ENCODE measurements at regions not wholly inside any gene's neighbourhood (a gene's known extent, or its start where the extent isn't known, plus 50 kb on each side); places are given as distances from the start of the nearest gene placed in this dataset.

GRCh38 chr16:6195966-6196365 lies 1098.4 kb upstream of the EEF2KMT start:
- Histone ChIP-seq H3K18ac (ENCODE audit: low read length) (no peak overlapping the region), H3K79me2 (ENCODE audit: control insufficient read depth, insufficient read depth, low read length, poor library complexity) (no peaks in the 10 kb centered on the region), H3K4me1 (ENCODE audit: control insufficient read depth in 1 of 2, insufficient read depth in 2 of 2, low read length in 2 of 2) (no peaks in the 10 kb centered on the region), H3K27ac (ENCODE audit: low read depth, low read length) (no peak overlapping the region), H4K8ac (ENCODE audit: low read depth, low read length) (no peak overlapping the region), H3K4me3 (ENCODE audit: low read depth, low read length) (no peak overlapping the region), H3K27me3 (ENCODE audit: insufficient read depth, low read length) (no peaks in the 10 kb centered on the region), H4K12ac (ENCODE audit: low read depth, low read length) (no peak overlapping the region), H3K23ac (ENCODE audit: low read length) (no peak overlapping the region), H2BK120ac (ENCODE audit: insufficient read depth, low read length, poor library complexity) (no peak overlapping the region), H3K9me3 (ENCODE audit: insufficient read depth, low read depth, low read length) (no peaks in the 10 kb centered on the region), H3K14ac (ENCODE audit: low read length) (no peak overlapping the region), H3K4ac (ENCODE audit: low read depth, low read length) (no peak overlapping the region), H3K79me1 (ENCODE audit: low read length) (no peaks in the 10 kb centered on the region), H2BK12ac (ENCODE audit: low read length) (no peak overlapping the region), H2AK5ac (ENCODE audit: low read length) (no peak overlapping the region), H2BK5ac (ENCODE audit: low read depth, low read length, poor library complexity) (no peak overlapping the region), H3K9ac (ENCODE audit: low read length) (no peak overlapping the region), H3K4me2 (ENCODE audit: low read length) (no peak overlapping the region), H3K36me3 (ENCODE audit: control insufficient read depth in 1 of 2, insufficient read depth in 2 of 2, low read length in 2 of 2) (no peaks in the 10 kb centered on the region), H4K91ac (ENCODE audit: low read depth, low read length) (no peak overlapping the region), H2AFZ (ENCODE audit: insufficient read depth, low read length, poor library complexity) (no peak overlapping the region)
- no CpG with 5 or more reads among the region's 2 CpGs for WGBS (ENCODE audit: extremely low coverage, insufficient coverage, insufficient read length)
- no peak for DNase-seq

DNA sequence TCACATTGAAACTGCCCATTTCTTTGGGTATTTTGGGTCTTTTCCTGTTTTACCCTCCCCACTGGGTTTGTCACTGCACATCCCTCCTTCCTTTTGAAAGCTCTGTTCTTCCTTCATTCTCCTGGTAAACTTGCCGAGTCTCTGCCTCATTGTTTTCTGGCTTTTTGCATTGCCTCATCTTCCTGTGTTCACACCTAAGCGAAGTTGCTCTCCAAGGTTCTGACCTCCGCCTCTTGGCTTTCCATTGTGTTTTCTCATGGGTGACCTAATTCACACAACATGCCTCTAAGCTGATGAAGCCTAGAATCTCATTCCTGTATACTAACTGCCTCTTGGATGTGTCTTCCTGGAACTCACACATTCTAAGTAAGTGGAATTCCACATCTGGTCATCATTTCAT lies 1096.1 kb upstream of the EEF2KMT start:
- no peak overlapping the region for H2BK5ac ChIP-seq (ENCODE audit: low read depth, low read length, poor library complexity)
- no CpG with 5 or more reads among the region's 3 CpGs for WGBS (ENCODE audit: extremely low coverage, insufficient coverage, insufficient read length)
- H3K18ac ChIP-seq (ENCODE audit: low read length) = no peak overlapping the region
- H3K4me2 ChIP-seq (ENCODE audit: low read length) = no peak overlapping the region
- H2BK120ac ChIP-seq (ENCODE audit: insufficient read depth, low read length, poor library complexity) = no peak overlapping the region
- no peaks in the 10 kb centered on the region for H3K79me1 ChIP-seq (ENCODE audit: low read length)
- no peak overlapping the region for H4K12ac ChIP-seq (ENCODE audit: low read depth, low read length)
- no peak overlapping the region for H2AK5ac ChIP-seq (ENCODE audit: low read length)
- H2AFZ ChIP-seq (ENCODE audit: insufficient read depth, low read length, poor library complexity) = no peak overlapping the region
- H3K23ac ChIP-seq (ENCODE audit: low read length) = no peak overlapping the region
- no peak overlapping the region for H3K9ac ChIP-seq (ENCODE audit: low read length)
- no peaks in the 10 kb centered on the region for H3K9me3 ChIP-seq (ENCODE audit: insufficient read depth, low read depth, low read length)
- no peak overlapping the region for H3K27ac ChIP-seq (ENCODE audit: low read depth, low read length)
- DNase-seq = peak in 1 of 2 donors; percentile 32
- H3K27me3 ChIP-seq (ENCODE audit: insufficient read depth, low read length) = no peaks in the 10 kb centered on the region
- no peak overlapping the region for H2BK12ac ChIP-seq (ENCODE audit: low read length)
- H3K14ac ChIP-seq (ENCODE audit: low read length) = no peak overlapping the region
- H3K79me2 ChIP-seq (ENCODE audit: control insufficient read depth, insufficient read depth, low read length, poor library complexity) = no peaks in the 10 kb centered on the region
- no peaks in the 10 kb centered on the region for H3K4me1 ChIP-seq (ENCODE audit: control insufficient read depth in 1 of 2, insufficient read depth in 2 of 2, low read length in 2 of 2)
- no peak overlapping the region for H3K4ac ChIP-seq (ENCODE audit: low read depth, low read length)
- H3K36me3 ChIP-seq (ENCODE audit: control insufficient read depth in 1 of 2, insufficient read depth in 2 of 2, low read length in 2 of 2) = no peaks in the 10 kb centered on the region
- no peak overlapping the region for H4K8ac ChIP-seq (ENCODE audit: low read depth, low read length)
- H4K91ac ChIP-seq (ENCODE audit: low read depth, low read length) = no peak overlapping the region
- no peak overlapping the region for H3K4me3 ChIP-seq (ENCODE audit: low read depth, low read length)

DNA sequence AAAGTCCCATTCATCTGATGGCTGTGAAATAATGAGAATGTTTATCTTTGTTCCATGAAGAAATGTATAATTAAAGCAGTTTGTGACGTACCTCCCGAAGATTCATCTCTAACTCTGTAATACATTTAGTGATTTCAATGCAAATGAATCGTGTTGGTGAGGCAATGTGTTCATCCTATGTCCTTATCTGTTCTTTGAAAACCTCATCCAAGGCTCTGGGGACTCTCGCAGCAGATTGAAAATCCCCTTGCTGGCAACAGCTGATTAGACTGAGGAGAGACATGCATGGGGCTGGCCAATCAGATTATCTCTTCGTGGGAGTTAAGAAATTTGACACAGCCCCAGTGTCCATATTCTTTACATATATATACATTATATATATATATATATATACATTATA lies 1095.4 kb upstream of the EEF2KMT start:
- WGBS (ENCODE audit: extremely low coverage, insufficient coverage, insufficient read length) = no CpG with 5 or more reads among the region's 5 CpGs
- H4K8ac ChIP-seq (ENCODE audit: low read depth, low read length) = no peak overlapping the region

GRCh38 chr16:6192532-6192931 lies 1094.9 kb upstream of the EEF2KMT start:
- H3K4ac ChIP-seq (ENCODE audit: low read depth, low read length) = no peak overlapping the region

More for the DNA sequence above, 1095.4 kb upstream of the EEF2KMT start:
- no peak overlapping the region for H2BK120ac ChIP-seq (ENCODE audit: insufficient read depth, low read length, poor library complexity)
- no peaks in the 10 kb centered on the region for H3K9me3 ChIP-seq (ENCODE audit: insufficient read depth, low read depth, low read length)
- no peak overlapping the region for H4K91ac ChIP-seq (ENCODE audit: low read depth, low read length)
- H3K79me1 ChIP-seq (ENCODE audit: low read length) = no peaks in the 10 kb centered on the region
- H3K4ac ChIP-seq (ENCODE audit: low read depth, low read length) = no peak overlapping the region
- H3K4me3 ChIP-seq (ENCODE audit: low read depth, low read length) = no peak overlapping the region
- no peak overlapping the region for H2AFZ ChIP-seq (ENCODE audit: insufficient read depth, low read length, poor library complexity)
- no peaks in the 10 kb centered on the region for H3K4me1 ChIP-seq (ENCODE audit: control insufficient read depth in 1 of 2, insufficient read depth in 2 of 2, low read length in 2 of 2)
- H3K4me2 ChIP-seq (ENCODE audit: low read length) = no peak overlapping the region
- H3K36me3 ChIP-seq (ENCODE audit: control insufficient read depth in 1 of 2, insufficient read depth in 2 of 2, low read length in 2 of 2) = no peaks in the 10 kb centered on the region
- no peak overlapping the region for H2BK5ac ChIP-seq (ENCODE audit: low read depth, low read length, poor library complexity)
- no peak overlapping the region for H2AK5ac ChIP-seq (ENCODE audit: low read length)
- H3K9ac ChIP-seq (ENCODE audit: low read length) = no peak overlapping the region
- H3K14ac ChIP-seq (ENCODE audit: low read length) = no peak overlapping the region
- H3K23ac ChIP-seq (ENCODE audit: low read length) = no peak overlapping the region
- no peak overlapping the region for H3K27ac ChIP-seq (ENCODE audit: low read depth, low read length)
- no peak for DNase-seq
- H3K18ac ChIP-seq (ENCODE audit: low read length) = no peak overlapping the region
- no peak overlapping the region for H2BK12ac ChIP-seq (ENCODE audit: low read length)
- H3K79me2 ChIP-seq (ENCODE audit: control insufficient read depth, insufficient read depth, low read length, poor library complexity) = no peaks in the 10 kb centered on the region
- no peak overlapping the region for H4K12ac ChIP-seq (ENCODE audit: low read depth, low read length)
- H3K27me3 ChIP-seq (ENCODE audit: insufficient read depth, low read length) = no peaks in the 10 kb centered on the region

More at GRCh38 chr16:6192532-6192931, 1094.9 kb upstream of the EEF2KMT start:
- Histone ChIP-seq H2BK120ac (ENCODE audit: insufficient read depth, low read length, poor library complexity) (no peak overlapping the region), H3K27ac (ENCODE audit: low read depth, low read length) (no peak overlapping the region), H3K14ac (ENCODE audit: low read length) (no peak overlapping the region), H2BK12ac (ENCODE audit: low read length) (no peak overlapping the region), H4K12ac (ENCODE audit: low read depth, low read length) (no peak overlapping the region), H2AK5ac (ENCODE audit: low read length) (no peak overlapping the region), H3K18ac (ENCODE audit: low read length) (no peak overlapping the region), H3K4me2 (ENCODE audit: low read length) (no peak overlapping the region), H4K8ac (ENCODE audit: low read depth, low read length) (no peak overlapping the region), H3K4me3 (ENCODE audit: low read depth, low read length) (no peak overlapping the region), H4K91ac (ENCODE audit: low read depth, low read length) (no peak overlapping the region), H3K9ac (ENCODE audit: low read length) (no peak overlapping the region), H3K9me3 (ENCODE audit: insufficient read depth, low read depth, low read length) (no peaks in the 10 kb centered on the region), H3K79me2 (ENCODE audit: control insufficient read depth, insufficient read depth, low read length, poor library complexity) (no peaks in the 10 kb centered on the region), H3K23ac (ENCODE audit: low read length) (no peak overlapping the region), H2BK5ac (ENCODE audit: low read depth, low read length, poor library complexity) (no peak overlapping the region), H3K27me3 (ENCODE audit: insufficient read depth, low read length) (no peaks in the 10 kb centered on the region), H2AFZ (ENCODE audit: insufficient read depth, low read length, poor library complexity) (no peak overlapping the region), H3K36me3 (ENCODE audit: control insufficient read depth in 1 of 2, insufficient read depth in 2 of 2, low read length in 2 of 2) (no peaks in the 10 kb centered on the region), H3K4me1 (ENCODE audit: control insufficient read depth in 1 of 2, insufficient read depth in 2 of 2, low read length in 2 of 2) (no peaks in the 10 kb centered on the region), H3K79me1 (ENCODE audit: low read length) (no peaks in the 10 kb centered on the region)
- no CpG with 5 or more reads among the region's 3 CpGs for WGBS (ENCODE audit: extremely low coverage, insufficient coverage, insufficient read length)
- DNase-seq = no peak
